ENCODE measurements at regions not wholly inside any gene's neighbourhood (a gene's known extent, or its start where the extent isn't known, plus 50 kb on each side); places are given as distances from the start of the nearest gene placed in this dataset.

DNA sequence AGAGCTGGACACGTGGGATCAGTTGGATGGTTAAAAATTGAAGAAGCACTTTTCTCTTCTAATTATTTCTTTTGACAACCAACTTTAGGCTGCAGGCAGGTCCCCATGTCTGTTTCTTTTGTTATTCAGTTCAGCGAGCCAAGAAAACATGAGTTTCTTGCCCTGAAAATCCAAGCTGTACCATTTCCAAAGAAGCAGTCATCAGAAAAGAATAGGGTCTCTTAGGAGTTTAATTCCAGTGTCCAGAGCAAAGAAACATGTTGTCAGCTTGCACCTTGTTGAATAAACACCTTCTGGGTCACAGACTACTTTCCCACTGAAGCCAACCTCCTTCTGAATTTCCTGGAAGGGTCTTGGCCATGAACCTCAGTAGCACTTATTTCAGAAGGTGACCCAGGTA is 170.5 kb upstream of the COPS8 start:
- no peaks in the 10 kb centered on the region for H3F3A ChIP-seq (ENCODE audit: insufficient read depth, low read length, poor library complexity, severe bottlenecking)
- no peak overlapping the region for H3K9ac ChIP-seq (ENCODE audit: low read length)
- no peaks in the 10 kb centered on the region for H4K20me1 ChIP-seq (ENCODE audit: insufficient read depth)
- no peaks in the 10 kb centered on the region for H3K36me3 ChIP-seq (ENCODE audit: insufficient read depth, low read length)
- no peak for TF ChIP-seq EP300 (conservative IDR thresholded peaks at IDR 0.05; ENCODE audit: poor library complexity, severe bottlenecking)
- no peak for TF ChIP-seq RAD21 (conservative IDR thresholded peaks at IDR 0.05)
- TF ChIP-seq MXI1 (conservative IDR thresholded peaks at IDR 0.05; ENCODE audit: poor library complexity, severe bottlenecking): no peak
- TF ChIP-seq, protein P1, sequence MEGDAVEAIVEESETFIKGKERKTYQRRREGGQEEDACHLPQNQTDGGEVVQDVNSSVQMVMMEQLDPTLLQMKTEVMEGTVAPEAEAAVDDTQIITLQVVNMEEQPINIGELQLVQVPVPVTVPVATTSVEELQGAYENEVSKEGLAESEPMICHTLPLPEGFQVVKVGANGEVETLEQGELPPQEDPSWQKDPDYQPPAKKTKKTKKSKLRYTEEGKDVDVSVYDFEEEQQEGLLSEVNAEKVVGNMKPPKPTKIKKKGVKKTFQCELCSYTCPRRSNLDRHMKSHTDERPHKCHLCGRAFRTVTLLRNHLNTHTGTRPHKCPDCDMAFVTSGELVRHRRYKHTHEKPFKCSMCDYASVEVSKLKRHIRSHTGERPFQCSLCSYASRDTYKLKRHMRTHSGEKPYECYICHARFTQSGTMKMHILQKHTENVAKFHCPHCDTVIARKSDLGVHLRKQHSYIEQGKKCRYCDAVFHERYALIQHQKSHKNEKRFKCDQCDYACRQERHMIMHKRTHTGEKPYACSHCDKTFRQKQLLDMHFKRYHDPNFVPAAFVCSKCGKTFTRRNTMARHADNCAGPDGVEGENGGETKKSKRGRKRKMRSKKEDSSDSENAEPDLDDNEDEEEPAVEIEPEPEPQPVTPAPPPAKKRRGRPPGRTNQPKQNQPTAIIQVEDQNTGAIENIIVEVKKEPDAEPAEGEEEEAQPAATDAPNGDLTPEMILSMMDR (IDR thresholded peaks at IDR 0.05; ENCODE audit: poor library complexity, severe bottlenecking): no peak
- TF ChIP-seq SMC3 (conservative IDR thresholded peaks at IDR 0.05; ENCODE audit: poor library complexity): no peak
- no peak for TF ChIP-seq POLR2AphosphoS5 (IDR thresholded peaks at IDR 0.05)
- TF ChIP-seq TAF1 (IDR thresholded peaks at IDR 0.05; ENCODE audit: low read depth): no peak
- H3K9me3 ChIP-seq (ENCODE audit: low read length): no peaks in the 10 kb centered on the region
- no peaks in the 10 kb centered on the region for H3K79me2 ChIP-seq (replicated peaks; ENCODE audit: insufficient read depth, low read length)
- H2AFZ ChIP-seq (ENCODE audit: low read depth, low read length): no peak overlapping the region
- H3K4me3 ChIP-seq (ENCODE audit: low read length): no peak overlapping the region
- no peak overlapping the region for H3K4me2 ChIP-seq (ENCODE audit: low read length)
- H3K27me3 ChIP-seq (ENCODE audit: insufficient read depth, low read depth, low read length): no peaks in the 10 kb centered on the region
- no peaks in the 10 kb centered on the region for H3K9me2 ChIP-seq (ENCODE audit: insufficient read depth, low read length)
- H3K27ac ChIP-seq (ENCODE audit: low read length): no peak overlapping the region

DNA sequence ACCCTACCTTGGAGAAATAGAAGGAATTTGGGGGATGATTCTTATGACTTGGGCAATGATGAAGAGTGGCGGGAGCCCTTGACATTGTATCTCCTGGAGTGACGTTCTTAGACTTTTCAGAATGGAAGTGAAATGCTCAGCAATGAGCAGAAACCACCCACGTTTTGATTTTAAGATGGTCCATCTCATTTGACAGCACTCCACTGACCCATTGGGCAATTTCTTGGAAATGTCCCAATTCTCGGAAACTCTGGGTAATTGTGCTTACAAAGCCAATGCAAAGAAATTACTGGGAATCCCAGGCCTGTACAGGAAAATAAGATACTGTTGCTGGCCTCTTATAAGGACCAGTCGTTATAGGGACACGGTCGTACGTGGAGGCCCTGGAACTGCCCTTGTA is 170.0 kb upstream of the COPS8 start:
- H3K79me2 ChIP-seq (replicated peaks; ENCODE audit: insufficient read depth, low read length): no peaks in the 10 kb centered on the region
- H3K9me3 ChIP-seq (ENCODE audit: low read length): no peaks in the 10 kb centered on the region
- no peaks in the 10 kb centered on the region for H3F3A ChIP-seq (ENCODE audit: insufficient read depth, low read length, poor library complexity, severe bottlenecking)
- H3K4me2 ChIP-seq (ENCODE audit: low read length): no peak overlapping the region
- no peaks in the 10 kb centered on the region for H4K20me1 ChIP-seq (ENCODE audit: insufficient read depth)
- no peaks in the 10 kb centered on the region for H3K27me3 ChIP-seq (ENCODE audit: insufficient read depth, low read depth, low read length)
- no peak overlapping the region for H3K9ac ChIP-seq (ENCODE audit: low read length)
- no peaks in the 10 kb centered on the region for H3K36me3 ChIP-seq (ENCODE audit: insufficient read depth, low read length)
- H3K27ac ChIP-seq (ENCODE audit: low read length): no peak overlapping the region
- no peak overlapping the region for H3K4me3 ChIP-seq (ENCODE audit: low read length)
- TF ChIP-seq, protein P1 (IDR thresholded peaks at IDR 0.05; ENCODE audit: poor library complexity, severe bottlenecking): no peak
- no peak for TF ChIP-seq EZH2 (IDR thresholded peaks at IDR 0.05; ENCODE audit: borderline replicate concordance, insufficient read depth, low read length, poor library complexity, severe bottlenecking)
- no peak for TF ChIP-seq POLR2AphosphoS5 (IDR thresholded peaks at IDR 0.05)
- no peak for TF ChIP-seq EP300 (conservative IDR thresholded peaks at IDR 0.05; ENCODE audit: poor library complexity, severe bottlenecking)
- no peak for TF ChIP-seq SMC3 (conservative IDR thresholded peaks at IDR 0.05; ENCODE audit: poor library complexity)
- TF ChIP-seq TAF1 (IDR thresholded peaks at IDR 0.05; ENCODE audit: low read depth): no peak
- no peak for TF ChIP-seq RAD21 (conservative IDR thresholded peaks at IDR 0.05)
- no peak for TF ChIP-seq MXI1 (conservative IDR thresholded peaks at IDR 0.05; ENCODE audit: poor library complexity, severe bottlenecking)
- TF ChIP-seq, protein P2, sequence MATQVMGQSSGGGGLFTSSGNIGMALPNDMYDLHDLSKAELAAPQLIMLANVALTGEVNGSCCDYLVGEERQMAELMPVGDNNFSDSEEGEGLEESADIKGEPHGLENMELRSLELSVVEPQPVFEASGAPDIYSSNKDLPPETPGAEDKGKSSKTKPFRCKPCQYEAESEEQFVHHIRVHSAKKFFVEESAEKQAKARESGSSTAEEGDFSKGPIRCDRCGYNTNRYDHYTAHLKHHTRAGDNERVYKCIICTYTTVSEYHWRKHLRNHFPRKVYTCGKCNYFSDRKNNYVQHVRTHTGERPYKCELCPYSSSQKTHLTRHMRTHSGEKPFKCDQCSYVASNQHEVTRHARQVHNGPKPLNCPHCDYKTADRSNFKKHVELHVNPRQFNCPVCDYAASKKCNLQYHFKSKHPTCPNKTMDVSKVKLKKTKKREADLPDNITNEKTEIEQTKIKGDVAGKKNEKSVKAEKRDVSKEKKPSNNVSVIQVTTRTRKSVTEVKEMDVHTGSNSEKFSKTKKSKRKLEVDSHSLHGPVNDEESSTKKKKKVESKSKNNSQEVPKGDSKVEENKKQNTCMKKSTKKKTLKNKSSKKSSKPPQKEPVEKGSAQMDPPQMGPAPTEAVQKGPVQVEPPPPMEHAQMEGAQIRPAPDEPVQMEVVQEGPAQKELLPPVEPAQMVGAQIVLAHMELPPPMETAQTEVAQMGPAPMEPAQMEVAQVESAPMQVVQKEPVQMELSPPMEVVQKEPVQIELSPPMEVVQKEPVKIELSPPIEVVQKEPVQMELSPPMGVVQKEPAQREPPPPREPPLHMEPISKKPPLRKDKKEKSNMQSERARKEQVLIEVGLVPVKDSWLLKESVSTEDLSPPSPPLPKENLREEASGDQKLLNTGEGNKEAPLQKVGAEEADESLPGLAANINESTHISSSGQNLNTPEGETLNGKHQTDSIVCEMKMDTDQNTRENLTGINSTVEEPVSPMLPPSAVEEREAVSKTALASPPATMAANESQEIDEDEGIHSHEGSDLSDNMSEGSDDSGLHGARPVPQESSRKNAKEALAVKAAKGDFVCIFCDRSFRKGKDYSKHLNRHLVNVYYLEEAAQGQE (IDR thresholded peaks at IDR 0.05; ENCODE audit: borderline replicate concordance): no peak
- no peaks in the 10 kb centered on the region for H3K9me2 ChIP-seq (ENCODE audit: insufficient read depth, low read length)
- H2AFZ ChIP-seq (ENCODE audit: low read depth, low read length): no peak overlapping the region

Data from neural cell (in vitro differentiated cells).